RWPE1 (cell line): ENCODE measurements at regions not wholly inside any gene's neighbourhood (a gene's known extent, or its start where the extent isn't known, plus 50 kb on each side); places are given as distances from the start of the nearest gene placed in this dataset.

Source experiments
- CTCF ChIA-PET: fragments of 350-600 bp; sonication (Branson Sonifier 250); formaldehyde crosslinking; extraction: SDS; loops from one replicate; lab custom pipeline; 2021; lab: Yijun Ruan, JAX
- POLR2A ChIA-PET: fragments of 400-600 bp; formaldehyde crosslinking; extraction: SDS; loops from one replicate; lab custom pipeline; 2020; ENCODE audit warnings: antibody characterized with exemption; ENCODE audit not compliant: low non-redundant PET; lab: Yijun Ruan, JAX
- DNase-seq: peaks from one replicate; pipeline ENCODE4 v3.0.0; 2012; ENCODE audit warnings: low spot score
- H3K27ac ChIP-seq: fragments of 450-650 bp; 2 replicates; pipeline ENCODE4 v1.5.1; 2017
- CTCF ChIP-seq: fragments of 450-650 bp; conservative IDR thresholded peaks from 2 replicates; pipeline ENCODE4 v1.5.1; 2017; ENCODE audit warnings: low read depth, mild to moderate bottlenecking

GRCh38 chr2:221293949-221294742 lies 278.0 kb downstream of the EPHA4 start:
- ChIA-PET CTCF (interaction anchor here (0.6 kb wide), 1 partner anchor 451 kb away, joined by 3 read pairs; no protein-coding TSS in a partner anchor), POLR2A (no interaction called here)
- H3K27ac ChIP-seq, result no peak overlapping the region
- TF ChIP-seq CTCF, result no peak
- no peak for DNase-seq

GRCh38 chr2:221304916-221305315 lies 267.2 kb downstream of the EPHA4 start:
- CTCF ChIA-PET, result interaction anchor here (0.6 kb wide), 2 partner anchors 396 to 514 kb away, joined by 3 to 4 read pairs; no protein-coding TSS in a partner anchor
- POLR2A ChIA-PET, result no interaction called here
- H3K27ac ChIP-seq, result no peak overlapping the region
- TF ChIP-seq CTCF, result no peak
- no peak for DNase-seq

- DNase-seq, result no peak
- CTCF ChIA-PET, result no interaction called here
- POLR2A ChIA-PET, result no interaction called here
- H3K27ac ChIP-seq, result no peak overlapping the region
- TF ChIP-seq CTCF, result no peak
These were observed 263.5 kb downstream of the EPHA4 start for GRCh38 chr2:221308507-221309066.

- H3K27ac ChIP-seq, result no peak overlapping the region
- ChIA-PET POLR2A (no interaction called here), CTCF (no interaction called here)
- TF ChIP-seq CTCF, result no peak
- DNase-seq, result no peak
These were observed 262.1 kb downstream of the EPHA4 start for GRCh38 chr2:221309892-221310583.

GRCh38 chr2:221310730-221311129 lies 261.4 kb downstream of the EPHA4 start:
- TF ChIP-seq CTCF, result no peak
- ChIA-PET CTCF (no interaction called here), POLR2A (no interaction called here)
- H3K27ac ChIP-seq, result no peak overlapping the region
- no peak for DNase-seq

- H3K27ac ChIP-seq, result no peak overlapping the region
- POLR2A ChIA-PET, result interaction anchor here (0.6 kb wide), 1 partner anchor 11 kb away, joined by 3 read pairs; no protein-coding TSS in a partner anchor
- no peak for TF ChIP-seq CTCF
- DNase-seq, result no peak
- CTCF ChIA-PET, result no interaction called here
These were observed 259.5 kb downstream of the EPHA4 start for GRCh38 chr2:221312634-221313033.
